Hepatic stellate cell (primary cell): ENCODE measurements at regions not wholly inside any gene's neighbourhood (a gene's known extent, or its start where the extent isn't known, plus 50 kb on each side); places are given as distances from the start of the nearest gene placed in this dataset.
A peak's percentile ranks its signal among the peaks of the same experiment; 100 is the strongest.
"Not testable (repeated sequence)": the region's sequence is repeated elsewhere in the genome, so short reads cannot be mapped to it uniquely, and the experiment has no call there.

Experiments used
- DNase-seq: peaks from one replicate; pipeline ENCODE4 v3.0.0; 2011; ENCODE audit warnings: low spot score

DNA sequence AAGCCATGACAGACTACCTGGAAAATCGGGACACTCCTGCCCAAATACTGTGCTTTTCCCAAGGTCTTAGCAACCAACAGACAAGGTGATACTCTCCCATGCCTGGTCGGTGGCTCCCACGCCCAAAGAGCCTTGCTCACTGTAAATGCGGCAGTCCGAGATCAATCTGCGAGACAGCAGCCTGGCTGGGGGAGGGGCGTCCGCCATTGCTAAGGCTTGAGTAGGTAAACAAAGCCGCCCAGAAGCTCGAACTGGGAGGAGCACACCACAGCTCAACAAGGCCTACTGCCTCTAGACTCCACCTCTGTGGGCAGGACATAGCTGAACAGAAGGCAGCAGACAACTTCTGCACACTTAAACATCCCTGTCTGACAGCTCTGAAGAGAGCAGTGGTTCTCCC lies 272.1 kb upstream of the CCNG1 start:
- DNase-seq, result no peak

DNA sequence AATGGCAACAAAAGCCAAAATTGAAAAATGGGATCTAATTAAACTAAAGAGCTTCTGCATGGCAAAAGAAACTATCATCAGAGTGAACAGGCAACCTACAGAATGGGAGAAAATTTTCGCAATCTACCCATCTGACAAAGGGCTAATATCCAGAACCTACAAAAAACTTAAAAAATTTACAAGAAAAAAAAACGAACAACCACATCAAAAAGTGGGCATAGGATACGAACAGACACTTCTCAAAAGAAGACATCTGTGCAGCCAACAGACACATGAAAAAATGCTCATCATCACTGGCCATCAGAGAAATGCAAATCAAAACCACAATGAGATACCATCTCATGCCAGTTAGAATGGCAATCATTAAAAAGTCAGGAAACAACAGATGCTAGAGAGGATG lies 267.2 kb upstream of the CCNG1 start:
- not testable (repeated sequence) for DNase-seq

- no peak for DNase-seq
Measured at GRCh38 chr5:163172540-163173338, 264.7 kb upstream of the CCNG1 start.

DNA sequence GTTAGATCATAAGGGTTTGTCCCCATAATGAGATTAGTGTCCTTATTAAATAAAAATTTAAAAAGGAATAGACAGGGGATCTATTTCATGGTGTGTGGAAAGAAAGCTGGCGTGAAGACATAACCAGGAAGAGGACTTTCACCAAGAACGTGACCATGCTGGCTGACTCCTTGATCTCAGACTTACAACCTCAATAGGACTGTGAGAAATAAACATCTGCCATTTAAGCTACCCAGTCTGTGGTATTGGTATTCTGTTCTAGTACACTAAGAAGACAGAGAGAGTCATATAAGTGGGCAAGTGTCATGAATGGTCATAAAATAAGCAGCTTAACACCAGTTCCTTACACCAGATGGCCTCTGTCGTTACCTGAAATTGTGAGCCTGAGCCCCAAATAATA lies 259.4 kb upstream of the CCNG1 start:
- no peak for DNase-seq

- no peak for DNase-seq
Measured at GRCh38 chr5:163185315-163185714, 252.1 kb upstream of the CCNG1 start.

GRCh38 chr5:163189023-163189553 lies 248.3 kb upstream of the CCNG1 start:
- no peak for DNase-seq

GRCh38 chr5:163190283-163190682 lies 247.1 kb upstream of the CCNG1 start:
- no peak for DNase-seq

DNA sequence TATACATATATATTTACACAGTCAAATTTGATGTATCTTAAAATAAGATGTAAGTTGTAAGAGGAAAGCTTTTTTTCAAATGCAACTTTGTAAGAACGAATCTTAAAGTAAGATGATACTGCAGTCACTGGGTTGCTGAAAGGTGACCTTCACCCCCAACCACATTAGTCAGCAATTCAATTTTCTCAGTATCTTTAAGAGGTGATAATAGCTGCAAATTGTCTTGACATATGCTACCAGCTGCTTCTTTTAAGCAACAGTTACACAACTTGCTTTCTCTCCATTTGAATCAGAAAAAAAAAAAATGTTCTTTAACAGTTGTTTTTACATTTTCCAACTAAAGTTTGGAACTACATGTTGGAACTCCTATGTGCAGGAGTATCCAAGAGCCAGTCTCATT lies 246.6 kb upstream of the CCNG1 start:
- DNase-seq, result no peak

- DNase-seq, result no peak
Measured at GRCh38 chr5:163193886-163194285, 243.5 kb upstream of the CCNG1 start.

GRCh38 chr5:163205645-163206044 lies 231.8 kb upstream of the CCNG1 start:
- no peak for DNase-seq

- DNase-seq, result no peak
Measured at GRCh38 chr5:163221581-163221980, 215.8 kb upstream of the CCNG1 start.

GRCh38 chr5:163222982-163223381 lies 214.4 kb upstream of the CCNG1 start:
- no peak for DNase-seq

- DNase-seq, result no peak
Measured at GRCh38 chr5:163244445-163244987, 192.9 kb upstream of the CCNG1 start.

- no peak for DNase-seq
Measured at GRCh38 chr5:163245584-163245983, 191.8 kb upstream of the CCNG1 start.

GRCh38 chr5:163248333-163248732 lies 189.1 kb upstream of the CCNG1 start:
- no peak for DNase-seq

- DNase-seq, result peak; percentile 0
Measured at GRCh38 chr5:163248871-163249270, 188.5 kb upstream of the CCNG1 start.

- DNase-seq, result no peak
Measured at GRCh38 chr5:163252950-163253349, 184.4 kb upstream of the CCNG1 start.

DNA sequence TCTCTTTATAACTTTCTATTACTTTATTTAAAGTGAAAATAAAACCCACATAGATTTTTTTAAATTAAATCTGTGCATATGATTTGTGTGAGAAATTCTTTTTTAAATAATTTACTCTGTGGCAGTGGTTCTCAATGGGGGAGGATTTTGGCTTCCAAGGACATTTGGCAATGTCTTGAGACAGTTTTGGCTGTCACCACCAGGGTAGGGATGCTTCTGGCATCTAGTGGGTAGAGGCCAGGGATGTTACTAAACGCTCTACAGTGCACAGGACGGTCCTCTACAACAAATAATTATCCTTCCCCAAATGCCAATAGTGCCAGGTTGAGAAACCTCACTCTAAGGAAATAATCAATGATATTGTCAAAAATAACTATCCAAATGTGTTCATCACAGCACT lies 177.9 kb upstream of the CCNG1 start:
- DNase-seq, result no peak

- DNase-seq, result no peak
Measured at GRCh38 chr5:163260471-163260870, 176.9 kb upstream of the CCNG1 start.

DNA sequence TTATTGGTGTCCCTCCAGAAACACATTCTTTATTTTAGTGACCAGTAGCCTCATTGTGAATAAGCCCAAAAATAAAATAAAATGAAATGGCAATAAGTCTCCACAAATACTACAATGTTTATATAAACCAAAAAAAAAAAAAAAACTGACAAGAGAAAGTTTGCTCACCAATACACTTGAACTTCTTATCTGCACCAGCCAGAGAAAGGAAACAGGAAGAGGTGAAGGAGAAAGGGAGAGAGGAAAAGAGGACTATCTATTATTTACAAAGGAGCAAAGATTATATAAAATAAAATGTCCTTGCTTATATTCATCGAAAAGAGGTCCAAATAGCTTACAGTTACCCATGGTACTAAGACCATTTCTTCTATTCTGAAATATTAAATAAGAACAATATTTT lies 176.4 kb upstream of the CCNG1 start:
- DNase-seq, result no peak

DNA sequence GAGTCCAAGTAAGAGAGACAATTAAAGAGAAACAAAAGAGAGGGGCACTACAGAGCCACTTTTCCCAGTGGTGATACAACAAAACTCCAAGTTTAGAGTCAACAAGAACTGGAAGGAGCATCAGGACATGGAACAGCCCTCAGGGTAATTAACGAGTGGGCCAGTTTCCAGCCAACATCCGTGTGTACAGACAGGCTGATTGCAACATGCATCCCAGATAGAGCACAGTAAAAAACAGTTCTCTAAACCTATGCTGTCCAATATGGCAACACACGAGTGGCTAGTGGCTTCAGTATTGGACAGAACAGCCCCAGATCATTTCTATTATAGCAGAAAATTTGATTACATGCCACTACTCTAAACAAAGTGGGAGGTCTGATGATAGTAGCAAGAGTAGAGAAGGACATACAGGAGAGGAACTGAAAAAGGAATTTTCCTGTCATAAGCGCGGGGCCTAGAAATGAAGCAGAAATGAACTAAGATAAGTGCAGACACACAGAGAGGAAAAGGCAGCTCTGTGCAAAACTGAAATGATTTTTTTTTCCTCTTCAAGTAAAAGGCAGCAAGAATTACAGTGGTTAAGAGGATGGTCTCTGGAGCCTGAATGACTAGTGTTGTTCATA lies 175.6 kb upstream of the CCNG1 start:
- no peak for DNase-seq

DNA sequence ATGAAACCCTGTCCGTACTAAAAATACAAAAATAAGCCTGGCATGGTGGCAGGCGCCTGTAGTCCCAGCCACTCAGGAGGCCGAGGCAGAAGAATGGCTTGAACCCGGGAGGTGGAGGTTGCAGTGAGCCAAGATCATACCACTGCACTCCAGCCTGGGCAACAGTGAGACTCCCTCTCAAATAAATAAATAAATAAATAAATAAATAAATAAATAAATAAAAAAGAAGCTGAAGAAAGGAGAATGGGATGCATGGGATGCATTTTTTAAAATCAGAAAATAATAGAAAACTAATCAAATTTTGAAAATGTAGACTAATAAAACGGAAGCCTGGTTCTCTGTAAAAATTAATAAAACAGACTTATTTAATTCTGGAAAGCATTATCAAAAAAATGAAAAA lies 171.1 kb upstream of the CCNG1 start:
- not testable (repeated sequence) for DNase-seq

DNA sequence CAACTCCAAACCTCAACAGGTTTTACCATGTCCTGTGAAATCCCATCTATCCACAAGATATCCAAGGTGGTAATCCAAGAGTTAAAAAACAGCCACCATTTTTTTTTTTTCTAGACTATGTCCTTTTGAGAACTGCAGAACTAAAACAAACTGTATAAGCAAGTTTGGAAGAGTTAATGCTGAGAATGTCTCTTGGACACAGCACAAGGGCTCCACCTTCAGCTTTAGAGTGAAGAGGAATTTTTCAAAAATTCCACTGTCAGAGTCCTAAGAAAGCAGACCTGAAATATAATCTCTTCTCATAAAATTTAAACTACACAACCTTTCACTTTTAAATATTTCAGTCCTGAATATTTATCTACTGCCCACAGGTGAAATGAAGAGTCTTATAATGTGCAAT lies 167.8 kb upstream of the CCNG1 start:
- no peak for DNase-seq
